PFSK-1 (cell line): ENCODE measurements at regions not wholly inside any gene's neighbourhood (a gene's known extent, or its start where the extent isn't known, plus 50 kb on each side); places are given as distances from the start of the nearest gene placed in this dataset.

Source experiments
- FOXP2 ChIP-seq: optimal IDR thresholded peaks from 2 replicates; pipeline ENCODE3; 2011; ENCODE audit warnings: borderline replicate concordance, control low read depth, inconsistent platforms; ENCODE audit not compliant: insufficient read depth; ENCODE audit errors: extremely low read length, extremely low read depth
- POLR2AphosphoS5 ChIP-seq: IDR thresholded peaks from 2 replicates; pipeline ENCODE4 v1.6.1; 2012; ENCODE audit warnings: low read depth, mild to moderate bottlenecking, control low read depth, low read length, moderate library complexity
- REST ChIP-seq, 2 experiments: IDR thresholded peaks; 2 replicates each; pipeline versions ENCODE4 v1.6.1 to v1.8.0; 2011 to 2012; ENCODE audit warnings: low read depth in 2 of 2, low read length in 2 of 2, control low read depth in 1 of 2, inconsistent platforms in 1 of 2, mild to moderate bottlenecking in 1 of 2, moderate library complexity in 1 of 2; ENCODE audit not compliant: insufficient read depth in 1 of 2
- SIN3A ChIP-seq: IDR thresholded peaks from 2 replicates; pipeline ENCODE4 v1.6.1; 2012; ENCODE audit warnings: mild to moderate bottlenecking, low read length, moderate library complexity, borderline replicate concordance; ENCODE audit not compliant: insufficient read depth
- TAF1 ChIP-seq: IDR thresholded peaks from 2 replicates; pipeline ENCODE4 v1.6.1; 2012; ENCODE audit warnings: low read length, control low read depth, borderline replicate concordance; ENCODE audit not compliant: insufficient read depth

- TF ChIP-seq SIN3A: no peak
- no peak for TF ChIP-seq POLR2AphosphoS5
- no peak for TF ChIP-seq FOXP2
- TF ChIP-seq REST (IDR thresholded peaks at IDR 0.05; ENCODE audit: insufficient read depth in 1 of 2, low read depth in 2 of 2, low read length in 2 of 2): no peak
- TF ChIP-seq TAF1: no peak
Observed at GRCh38 chr20:36082315-36082915, 72.1 kb upstream of the EPB41L1 start.

GRCh38 chr20:36084356-36084755 lies 70.2 kb upstream of the EPB41L1 start:
- TF ChIP-seq REST (IDR thresholded peaks at IDR 0.05; ENCODE audit: insufficient read depth in 1 of 2, low read depth in 2 of 2, low read length in 2 of 2) (no peak), POLR2AphosphoS5 (no peak), FOXP2 (no peak), TAF1 (no peak), SIN3A (no peak)

DNA sequence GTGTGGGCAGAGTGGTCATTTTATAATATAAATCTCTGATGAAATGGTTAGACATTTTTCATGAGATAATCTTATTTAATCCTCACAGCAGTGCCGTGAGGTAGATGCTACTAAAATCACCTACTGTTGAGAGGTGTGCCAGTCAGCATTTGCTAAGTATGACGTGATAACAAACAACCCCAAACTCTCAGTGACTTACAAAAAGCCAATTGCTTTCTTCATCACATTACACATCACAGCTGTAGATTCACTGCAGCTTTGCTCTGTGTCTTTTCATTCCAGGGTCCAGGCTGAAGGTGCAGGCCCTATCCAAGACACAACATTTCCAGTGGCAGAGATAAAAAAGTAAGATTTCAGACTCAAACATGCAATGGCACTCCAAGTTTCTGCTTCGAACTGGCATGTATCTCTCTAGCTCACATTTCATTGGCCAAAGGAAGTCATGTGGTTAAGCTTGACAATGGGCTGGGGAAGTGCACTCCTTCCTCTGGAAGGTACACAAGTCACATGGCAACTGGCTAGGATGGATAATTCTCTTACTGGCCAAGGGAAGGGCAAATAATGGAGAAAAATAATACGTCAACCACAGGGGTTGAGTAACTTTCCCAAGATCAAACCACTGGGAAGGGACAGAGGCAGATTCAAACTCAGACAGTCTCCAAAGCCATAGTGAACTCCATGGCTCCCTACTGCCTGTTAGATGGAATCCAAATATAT lies 69.5 kb upstream of the EPB41L1 start:
- TF ChIP-seq POLR2AphosphoS5: no peak
- no peak for TF ChIP-seq REST (IDR thresholded peaks at IDR 0.05; ENCODE audit: insufficient read depth in 1 of 2, low read depth in 2 of 2, low read length in 2 of 2)
- TF ChIP-seq SIN3A: no peak
- no peak for TF ChIP-seq TAF1
- no peak for TF ChIP-seq FOXP2

GRCh38 chr20:36085686-36086267 lies 68.8 kb upstream of the EPB41L1 start:
- TF ChIP-seq SIN3A (no peak), FOXP2 (no peak), TAF1 (no peak)

GRCh38 chr20:36086767-36087166 lies 67.8 kb upstream of the EPB41L1 start:
- TF ChIP-seq TAF1 (no peak), REST (IDR thresholded peaks at IDR 0.05; ENCODE audit: insufficient read depth in 1 of 2, low read depth in 2 of 2, low read length in 2 of 2) (no peak), SIN3A (no peak), FOXP2 (no peak), POLR2AphosphoS5 (no peak)
